ENCODE measurements at regions not wholly inside any gene's neighbourhood (a gene's known extent, or its start where the extent isn't known, plus 50 kb on each side); places are given as distances from the start of the nearest gene placed in this dataset.

DNA sequence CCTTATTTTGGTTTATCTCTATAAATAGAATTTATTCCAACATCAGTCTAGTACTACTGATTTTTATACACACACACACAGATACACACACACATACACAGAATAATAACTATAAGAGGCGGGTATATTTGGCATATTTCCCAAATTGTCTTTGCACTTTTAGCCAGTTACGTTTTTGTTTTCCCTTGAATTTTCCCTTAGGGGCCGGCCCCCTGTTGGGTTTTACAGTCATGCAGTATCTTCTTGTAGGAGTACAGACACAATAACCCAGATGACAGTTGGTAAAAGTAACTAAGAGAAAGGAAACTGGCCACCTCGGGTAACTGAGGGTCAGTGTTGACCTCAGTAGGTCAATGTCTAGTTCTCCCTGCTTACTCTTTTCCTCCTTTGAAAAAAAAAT lies 50.9 kb downstream of the DISP1 start:
- WGBS, 2 donors: 82 to 83% methylated on average over 4 of the region's 4 CpGs

DNA sequence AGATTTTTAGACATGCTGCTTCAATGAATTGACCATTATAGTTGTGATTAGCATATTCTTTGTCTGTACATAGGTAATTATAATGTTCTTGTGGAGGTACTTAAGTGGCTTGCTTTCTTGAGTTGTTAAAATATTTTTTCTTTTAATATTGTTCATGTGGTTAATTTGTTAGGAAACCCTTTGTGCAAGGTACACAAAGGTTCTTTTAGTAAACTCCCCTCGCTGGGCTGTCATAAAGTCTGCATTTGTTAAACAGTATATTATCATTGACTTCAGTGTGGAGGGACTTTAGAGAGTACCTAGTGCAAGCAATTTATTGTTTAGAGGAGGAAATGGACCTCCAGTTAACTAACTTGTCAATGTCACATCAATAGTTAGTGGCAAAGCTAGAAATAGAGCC lies 52.5 kb downstream of the DISP1 start:
- intact Hi-C loops (cut with DNase I): no loop called here
- no peak for TF ChIP-seq POLR2A (IDR thresholded peaks at IDR 0.05)
- TF ChIP-seq, protein P1, sequence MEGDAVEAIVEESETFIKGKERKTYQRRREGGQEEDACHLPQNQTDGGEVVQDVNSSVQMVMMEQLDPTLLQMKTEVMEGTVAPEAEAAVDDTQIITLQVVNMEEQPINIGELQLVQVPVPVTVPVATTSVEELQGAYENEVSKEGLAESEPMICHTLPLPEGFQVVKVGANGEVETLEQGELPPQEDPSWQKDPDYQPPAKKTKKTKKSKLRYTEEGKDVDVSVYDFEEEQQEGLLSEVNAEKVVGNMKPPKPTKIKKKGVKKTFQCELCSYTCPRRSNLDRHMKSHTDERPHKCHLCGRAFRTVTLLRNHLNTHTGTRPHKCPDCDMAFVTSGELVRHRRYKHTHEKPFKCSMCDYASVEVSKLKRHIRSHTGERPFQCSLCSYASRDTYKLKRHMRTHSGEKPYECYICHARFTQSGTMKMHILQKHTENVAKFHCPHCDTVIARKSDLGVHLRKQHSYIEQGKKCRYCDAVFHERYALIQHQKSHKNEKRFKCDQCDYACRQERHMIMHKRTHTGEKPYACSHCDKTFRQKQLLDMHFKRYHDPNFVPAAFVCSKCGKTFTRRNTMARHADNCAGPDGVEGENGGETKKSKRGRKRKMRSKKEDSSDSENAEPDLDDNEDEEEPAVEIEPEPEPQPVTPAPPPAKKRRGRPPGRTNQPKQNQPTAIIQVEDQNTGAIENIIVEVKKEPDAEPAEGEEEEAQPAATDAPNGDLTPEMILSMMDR (IDR thresholded peaks at IDR 0.05): no peak
- no peaks in the 10 kb centered on the region for H3K9me3 ChIP-seq
- no peaks in the 10 kb centered on the region for H3K36me3 ChIP-seq
- no peaks in the 10 kb centered on the region for H3K4me1 ChIP-seq
- H3K27me3 ChIP-seq: no peaks in the 10 kb centered on the region
- no peak for DNase-seq
- 85 to 100% methylated on average over 1 of the region's 1 CpG for WGBS, 2 donors
- H3K4me3 ChIP-seq (replicated peaks in 1 of 3): no peak overlapping the region
- H3K27ac ChIP-seq: no peak overlapping the region

More for the DNA sequence above, 50.9 kb downstream of the DISP1 start:
- no peak for TF ChIP-seq POLR2A (IDR thresholded peaks at IDR 0.05)
- TF ChIP-seq, protein P1 (IDR thresholded peaks at IDR 0.05): no peak
- H3K27ac ChIP-seq: no peak overlapping the region
- intact Hi-C loops (cut with DNase I): no loop called here
- H3K9me3 ChIP-seq: no peaks in the 10 kb centered on the region
- no peaks in the 10 kb centered on the region for H3K27me3 ChIP-seq
- H3K4me3 ChIP-seq (replicated peaks in 1 of 3): no peak overlapping the region
- no peaks in the 10 kb centered on the region for H3K4me1 ChIP-seq
- no peaks in the 10 kb centered on the region for H3K36me3 ChIP-seq
- no peak for DNase-seq

DNA sequence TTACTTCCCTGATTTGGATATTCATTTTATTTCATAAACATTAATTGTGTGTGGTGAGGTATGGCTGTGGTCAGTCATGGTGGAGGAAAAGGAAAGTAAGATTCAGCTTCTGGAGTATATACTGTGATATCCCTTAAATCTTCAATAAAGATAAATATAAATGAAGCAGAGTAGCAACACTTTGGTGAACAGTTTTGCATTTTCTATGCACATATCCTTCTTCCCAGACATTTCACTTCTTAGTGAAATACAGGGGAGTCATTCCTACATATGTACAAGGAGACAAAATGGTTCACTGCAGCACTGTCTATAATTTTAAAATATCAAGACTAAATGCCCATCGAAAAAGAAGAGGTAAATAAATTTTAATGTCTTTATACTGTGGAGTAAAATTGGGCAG lies 61.3 kb downstream of the DISP1 start:
- intact Hi-C loops (cut with DNase I): no loop called here
- WGBS, 2 donors: 93 to 99% methylated on average over 1 of the region's 1 CpG
- no peak for DNase-seq
- TF ChIP-seq, protein P1 (IDR thresholded peaks at IDR 0.05): no peak
- no peak for TF ChIP-seq POLR2A (IDR thresholded peaks at IDR 0.05)
- Histone ChIP-seq H3K4me3 (replicated peaks in 1 of 3) (no peak overlapping the region), H3K27ac (no peak overlapping the region), H3K4me1 (no peaks in the 10 kb centered on the region), H3K27me3 (no peaks in the 10 kb centered on the region), H3K36me3 (no peaks in the 10 kb centered on the region), H3K9me3 (no peaks in the 10 kb centered on the region)

DNA sequence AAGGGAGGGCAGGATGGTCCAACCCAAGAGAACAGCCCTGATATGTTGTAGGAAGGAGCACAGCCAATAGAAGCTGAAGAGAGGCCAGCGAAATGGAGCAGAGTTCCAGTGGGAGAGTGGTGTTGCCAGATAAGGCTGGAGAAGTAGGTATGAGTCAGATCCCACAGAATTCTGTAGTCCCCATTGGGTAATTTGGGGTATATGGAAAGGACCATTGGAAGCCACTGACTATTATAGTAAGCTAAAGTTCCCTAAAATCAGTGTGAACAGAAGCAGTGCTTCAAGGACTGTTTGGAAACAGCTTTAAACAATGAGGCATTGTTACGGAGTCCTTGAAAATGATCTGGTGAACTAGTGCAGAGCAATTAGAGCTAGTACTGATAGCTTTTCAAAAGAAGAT lies 63.0 kb downstream of the DISP1 start:
- Histone ChIP-seq H3K36me3 (no peaks in the 10 kb centered on the region), H3K27ac (no peak overlapping the region), H3K9me3 (no peaks in the 10 kb centered on the region), H3K27me3 (no peaks in the 10 kb centered on the region), H3K4me3 (replicated peaks in 1 of 3) (no peak overlapping the region), H3K4me1 (no peaks in the 10 kb centered on the region)
- intact Hi-C loops (cut with DNase I): no loop called here
- no peak for DNase-seq
- no peak for TF ChIP-seq POLR2A (IDR thresholded peaks at IDR 0.05)
- TF ChIP-seq, protein P1 (IDR thresholded peaks at IDR 0.05): no peak
- WGBS, 2 donors: 75 to 90% methylated on average over 2 of the region's 2 CpGs

DNA sequence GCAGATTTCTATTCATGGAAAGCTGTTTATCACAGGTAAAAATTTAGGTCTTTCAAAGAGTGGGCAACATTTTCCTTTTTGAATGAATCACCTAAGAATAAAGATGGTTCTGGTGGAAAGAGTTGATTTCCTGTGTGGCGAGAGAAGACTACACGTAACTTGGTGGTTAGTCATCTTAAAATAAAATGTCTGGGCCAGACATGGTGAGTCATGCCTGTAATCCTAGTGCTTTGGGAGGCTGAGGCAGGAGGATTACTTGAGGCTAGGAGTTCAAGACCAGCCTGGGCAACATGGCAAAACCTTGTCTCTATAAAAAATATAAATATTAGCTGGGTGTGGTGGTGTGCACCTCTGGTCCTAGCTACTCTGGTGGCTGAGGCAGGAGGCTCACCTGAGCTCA lies 65.7 kb downstream of the DISP1 start:
- Histone ChIP-seq H3K4me1 (no peaks in the 10 kb centered on the region), H3K27ac (no peak overlapping the region), H3K9me3 (no peaks in the 10 kb centered on the region), H3K27me3 (no peaks in the 10 kb centered on the region), H3K36me3 (no peaks in the 10 kb centered on the region), H3K4me3 (replicated peaks in 1 of 3) (no peak overlapping the region)
- no peak for TF ChIP-seq POLR2A (IDR thresholded peaks at IDR 0.05)
- TF ChIP-seq, protein P1 (IDR thresholded peaks at IDR 0.05): no peak
- DNase-seq: no peak
- WGBS, 2 donors: 82 to 84% methylated on average over 2 of the region's 2 CpGs
- intact Hi-C loops (cut with DNase I): no loop called here

Measured in thyroid gland (tissue), 4 donors.